ENCODE measurements at regions not wholly inside any gene's neighbourhood (a gene's known extent, or its start where the extent isn't known, plus 50 kb on each side); places are given as distances from the start of the nearest gene placed in this dataset.

- H3K9me3 Mint-ChIP-seq: peaks cover 0 to 7% of the 10 kb centered on the region in 2 experiments; a peak in 3 of 5 replicates
- DNase-seq: no peak
- Histone ChIP-seq H3K18ac (ENCODE audit: insufficient read length, low read depth, low read length) (no peak overlapping the region), H3K23ac (ENCODE audit: insufficient read length, low read depth, low read length) (no peak overlapping the region), H4K5ac (ENCODE audit: insufficient read length, low read depth, low read length) (no peak overlapping the region), H3K4ac (ENCODE audit: low read depth, low read length) (no peak overlapping the region), H3K79me2 (ENCODE audit: insufficient read depth, low read length) (no peaks in the 10 kb centered on the region), H3K56ac (ENCODE audit: insufficient read length, low read depth, low read length) (no peak overlapping the region), H3K27me3 (ENCODE audit: insufficient read depth, low read length) (no peaks in the 10 kb centered on the region), H3K79me1 (ENCODE audit: insufficient read depth, low read depth, low read length, poor library complexity, severe bottlenecking) (no peaks in the 10 kb centered on the region), H2BK20ac (ENCODE audit: low read depth, low read length, poor library complexity, severe bottlenecking) (no peak overlapping the region), H2BK5ac (ENCODE audit: insufficient read length, low read length) (no peak overlapping the region), H2AK5ac (ENCODE audit: insufficient read length, low read length) (no peak overlapping the region), H4K20me1 (ENCODE audit: control insufficient read depth, insufficient read depth, insufficient read length) (no peaks in the 10 kb centered on the region), H3K9me3 (ENCODE audit: control insufficient read depth, low read depth, low read length) (no peaks in the 10 kb centered on the region), H2BK12ac (ENCODE audit: insufficient read length, low read depth, low read length) (no peak overlapping the region), H3T11ph (ENCODE audit: low read length) (no peak overlapping the region), H2AFZ (ENCODE audit: low read length) (no peak overlapping the region), H2BK120ac (ENCODE audit: low read depth, low read length, poor library complexity, severe bottlenecking) (no peak overlapping the region), H3K27ac (ENCODE audit: insufficient read length, low read depth, low read length) (no peak overlapping the region), H3K4me2 (ENCODE audit: insufficient read depth, insufficient read length, low read length) (no peak overlapping the region), H3K23me2 (ENCODE audit: insufficient read length, low read depth, low read length, poor library complexity, severe bottlenecking) (no peaks in the 10 kb centered on the region), H3K9ac (ENCODE audit: extremely low read depth, insufficient read length, low read length) (no peak overlapping the region), H3K14ac (ENCODE audit: insufficient read depth, low read length) (no peak overlapping the region), H4K8ac (replicated peaks; ENCODE audit: insufficient read length, low read depth, low read length) (no peak overlapping the region), H2BK15ac (ENCODE audit: low read depth, low read length) (no peak overlapping the region), H3K4me1 (ENCODE audit: insufficient read depth, low read length) (no peaks in the 10 kb centered on the region), H4K91ac (ENCODE audit: insufficient read length, low read depth, low read length) (no peak overlapping the region)
- H3K4me3 Mint-ChIP-seq: no peak overlapping the region
- peaks cover 8% of the 10 kb centered on the region for H3K27me3 Mint-ChIP-seq (ENCODE audit: low read depth)
- WGBS (ENCODE audit: extremely low coverage, insufficient read length, low lambda C conversion rate): no CpG with 5 or more reads among the region's 6 CpGs
- TF ChIP-seq CTCF (conservative IDR thresholded peaks at IDR 0.05): no peak
- peaks cover 0 to 5% (median 0%) of the 10 kb centered on the region in 3 experiments; a peak in 2 of 7 replicates for H3K36me3 Mint-ChIP-seq (ENCODE audit: insufficient read depth in 1 of 3, low read depth in 3 of 3)
- 0 out of 7 replicates have a peak overlapping the region, but pooled peaks of 2 of the 3 experiments have one; percentile 2 to 49 for H3K27ac Mint-ChIP-seq
- no peaks in the 10 kb centered on the region for H3K4me1 Mint-ChIP-seq
These were observed 132.8 kb downstream of the MACROH2A1 start for GRCh38 chr5:135266303-135266635.
